CD4-positive, alpha-beta T cell (primary cell): ENCODE measurements at regions not wholly inside any gene's neighbourhood (a gene's known extent, or its start where the extent isn't known, plus 50 kb on each side); places are given as distances from the start of the nearest gene placed in this dataset.

ENCODE experiments used
- ATAC-seq: fragments of 200-7000 bp; cut with Tn5 transposase; one replicate; pipeline ENCODE4 v1.10.0; 2022; ENCODE audit warnings: mild to moderate bottlenecking; ENCODE audit not compliant: poor library complexity
- CTCF ChIA-PET: fragments of 350-600 bp; sonication (Branson Sonifier 250); formaldehyde crosslinking; loops from one replicate; lab custom pipeline; 2021; ENCODE audit warnings: antibody characterized with exemption, inconsistent platforms; lab: Charles Lee
- POLR2A ChIA-PET: fragments of 350-600 bp; sonication (Branson Sonifier 250); formaldehyde crosslinking; loops from one replicate; lab custom pipeline; 2021; ENCODE audit warnings: antibody characterized with exemption, inconsistent platforms; lab: Charles Lee
- DNase-seq, 14 experiments: peaks; one replicate each; pipeline ENCODE4 v3.0.0-alpha.2; 2013 to 2020; ENCODE audit warnings: mixed read lengths in 2 of 14
- H3K27ac ChIP-seq, 2 donors: one replicate each; pipeline versions ENCODE4 v1.5.1 to v1.7.0; 2013; ENCODE audit warnings: low read length in 2 of 2, low read depth in 1 of 2, mild to moderate bottlenecking in 1 of 2
- H3K27me3 ChIP-seq, 2 experiments: 1 replicate in 1 of 2; 2 replicates in 1 of 2; pipeline versions ENCODE4 v1.6.1 to v1.7.0; 2013; ENCODE audit warnings: low read length in 2 of 2, control low read depth in 1 of 2, mild to moderate bottlenecking in 1 of 2, moderate library complexity in 1 of 2; ENCODE audit not compliant: insufficient read depth in 2 of 2, control insufficient read depth in 1 of 2
- H3K36me3 ChIP-seq: one replicate; pipeline ENCODE4 v1.6.1; 2013; ENCODE audit warnings: low read length, control low read depth; ENCODE audit not compliant: insufficient read depth
- H3K4me1 ChIP-seq: one replicate; pipeline ENCODE4 v1.6.1; 2013; ENCODE audit warnings: low read length, control low read depth; ENCODE audit not compliant: insufficient read depth
- H3K4me3 ChIP-seq: one replicate; pipeline ENCODE4 v1.5.1; 2013; ENCODE audit warnings: mild to moderate bottlenecking, low read length, moderate library complexity
- H3K9me3 ChIP-seq, 2 experiments: 1 replicate in 1 of 2; 2 replicates in 1 of 2; pipeline versions ENCODE4 v1.6.1 to v1.7.0; 2013; ENCODE audit warnings: low read length in 2 of 2, mild to moderate bottlenecking in 2 of 2, control low read depth in 1 of 2, moderate library complexity in 1 of 2; ENCODE audit not compliant: control insufficient read depth in 1 of 2, insufficient read depth in 1 of 2
- H3K27ac Mint-ChIP-seq: one replicate; pipeline ENCODE4 v1.8.0; 2020; ENCODE audit warnings: mixed read lengths
- H3K27me3 Mint-ChIP-seq: one replicate; pipeline ENCODE4 v1.8.0; 2021; ENCODE audit warnings: mixed read lengths
- H3K36me3 Mint-ChIP-seq: one replicate; pipeline ENCODE4 v1.8.0; 2021; ENCODE audit warnings: low read depth, mixed read lengths
- H3K4me1 Mint-ChIP-seq: one replicate; pipeline ENCODE4 v1.8.0; 2021; ENCODE audit warnings: low read depth, mixed read lengths
- H3K4me3 Mint-ChIP-seq: one replicate; pipeline ENCODE4 v1.8.0; 2020; ENCODE audit warnings: mild to moderate bottlenecking, mixed read lengths
- H3K9me3 Mint-ChIP-seq: one replicate; pipeline ENCODE4 v1.8.0; 2020; ENCODE audit warnings: mixed read lengths
- intact Hi-C, 2 experiments: fragments of 100-400 bp; cut with DNase I in 1 of 2; cut with micrococcal nuclease in 1 of 2; formaldehyde crosslinking; loops; one replicate each; pipeline versions ENCODE4 v1.15.1 to v1.9.0; 2023 to 2025; cut with DNase I, micrococcal nuclease
- TF ChIP-seq, protein P1 (sequence below): fragments of 200-600 bp; IDR thresholded peaks from one replicate; pipeline ENCODE4 v1.8.0; 2022; ENCODE audit warnings: antibody characterized with exemption, mild to moderate bottlenecking

DNA sequence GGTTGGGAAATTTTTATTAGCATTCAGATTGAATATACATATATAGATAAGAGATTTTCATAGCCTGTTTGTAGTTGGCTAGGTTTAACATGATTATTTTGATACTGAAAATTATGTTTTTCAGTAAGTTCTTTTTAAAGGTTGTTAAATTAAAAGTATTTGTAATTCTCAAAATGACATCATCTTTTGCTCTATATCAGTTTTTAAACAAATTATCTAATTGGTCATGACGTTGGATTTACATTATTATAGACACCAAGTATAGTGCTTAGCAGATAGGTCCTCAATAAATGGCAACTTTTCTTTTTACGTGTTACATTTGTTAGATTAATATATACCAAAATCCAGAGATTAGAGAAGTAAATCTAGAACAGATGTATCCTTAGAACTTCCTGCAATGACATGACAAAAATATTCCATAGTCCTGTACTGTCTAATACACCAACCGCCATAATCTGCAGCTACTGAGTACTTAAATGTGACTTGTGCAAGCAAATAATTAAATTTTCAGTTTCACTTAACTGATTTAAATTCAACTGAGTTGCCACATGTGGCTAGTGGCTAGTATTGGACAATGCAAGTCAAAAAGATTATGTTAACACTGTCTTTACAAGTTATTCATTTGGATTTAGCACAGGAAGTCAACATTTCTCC lies 1613.1 kb upstream of the TENM3 start:
- Mint-ChIP-seq H3K27me3 (no peaks in the 10 kb centered on the region), H3K9me3 (no peaks in the 10 kb centered on the region), H3K36me3 (no peaks in the 10 kb centered on the region), H3K27ac (no peak overlapping the region), H3K4me3 (no peak overlapping the region), H3K4me1 (no peaks in the 10 kb centered on the region)
- Histone ChIP-seq H3K36me3 (no peaks in the 10 kb centered on the region), H3K27me3 (no peaks in the 10 kb centered on the region), H3K27ac (no peak overlapping the region), H3K4me3 (no peak overlapping the region), H3K4me1 (no peaks in the 10 kb centered on the region), H3K9me3 (peaks cover 0 to under 1% of the 10 kb centered on the region in 2 experiments)
- POLR2A ChIA-PET: no interaction called here
- no peak for DNase-seq
- intact Hi-C loops: no loop called here
- CTCF ChIA-PET: no interaction called here
- ATAC-seq: no peak
- TF ChIP-seq, protein P1, sequence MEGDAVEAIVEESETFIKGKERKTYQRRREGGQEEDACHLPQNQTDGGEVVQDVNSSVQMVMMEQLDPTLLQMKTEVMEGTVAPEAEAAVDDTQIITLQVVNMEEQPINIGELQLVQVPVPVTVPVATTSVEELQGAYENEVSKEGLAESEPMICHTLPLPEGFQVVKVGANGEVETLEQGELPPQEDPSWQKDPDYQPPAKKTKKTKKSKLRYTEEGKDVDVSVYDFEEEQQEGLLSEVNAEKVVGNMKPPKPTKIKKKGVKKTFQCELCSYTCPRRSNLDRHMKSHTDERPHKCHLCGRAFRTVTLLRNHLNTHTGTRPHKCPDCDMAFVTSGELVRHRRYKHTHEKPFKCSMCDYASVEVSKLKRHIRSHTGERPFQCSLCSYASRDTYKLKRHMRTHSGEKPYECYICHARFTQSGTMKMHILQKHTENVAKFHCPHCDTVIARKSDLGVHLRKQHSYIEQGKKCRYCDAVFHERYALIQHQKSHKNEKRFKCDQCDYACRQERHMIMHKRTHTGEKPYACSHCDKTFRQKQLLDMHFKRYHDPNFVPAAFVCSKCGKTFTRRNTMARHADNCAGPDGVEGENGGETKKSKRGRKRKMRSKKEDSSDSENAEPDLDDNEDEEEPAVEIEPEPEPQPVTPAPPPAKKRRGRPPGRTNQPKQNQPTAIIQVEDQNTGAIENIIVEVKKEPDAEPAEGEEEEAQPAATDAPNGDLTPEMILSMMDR: no peak

- Mint-ChIP-seq H3K36me3 (no peaks in the 10 kb centered on the region), H3K9me3 (peaks cover 2% of the 10 kb centered on the region), H3K27ac (no peak overlapping the region), H3K4me3 (no peak overlapping the region), H3K27me3 (no peaks in the 10 kb centered on the region), H3K4me1 (no peaks in the 10 kb centered on the region)
- ChIA-PET POLR2A (no interaction called here), CTCF (interaction anchor here (0.7 kb wide), 1 partner anchor 9 kb away, joined by 3 read pairs; no protein-coding TSS in a partner anchor)
- intact Hi-C loops: no loop called here
- TF ChIP-seq, protein P1: no peak
- H3K27ac ChIP-seq: no peak overlapping the region
- H3K36me3 ChIP-seq: no peaks in the 10 kb centered on the region
- no peak overlapping the region for H3K4me3 ChIP-seq
- DNase-seq (no peak), ATAC-seq (no peak)
- H3K9me3 ChIP-seq: peaks cover 0 to 4% of the 10 kb centered on the region in 2 experiments
- no peaks in the 10 kb centered on the region for H3K27me3 ChIP-seq
- H3K4me1 ChIP-seq: no peaks in the 10 kb centered on the region
Measured at GRCh38 chr4:180634306-180634705, 1608.9 kb upstream of the TENM3 start.

GRCh38 chr4:180635281-180635680 lies 1607.9 kb upstream of the TENM3 start:
- Mint-ChIP-seq H3K27me3 (no peaks in the 10 kb centered on the region), H3K4me1 (no peaks in the 10 kb centered on the region), H3K9me3 (peaks cover 2% of the 10 kb centered on the region), H3K4me3 (no peak overlapping the region), H3K27ac (no peak overlapping the region), H3K36me3 (no peaks in the 10 kb centered on the region)
- H3K27ac ChIP-seq: no peak overlapping the region
- TF ChIP-seq, protein P1: no peak
- CTCF ChIA-PET: no interaction called here
- H3K4me3 ChIP-seq: no peak overlapping the region
- peaks cover 0 to 4% of the 10 kb centered on the region in 2 experiments for H3K9me3 ChIP-seq
- DNase-seq: no peak
- intact Hi-C loops: no loop called here
- H3K27me3 ChIP-seq: no peaks in the 10 kb centered on the region
- POLR2A ChIA-PET: no interaction called here
- H3K4me1 ChIP-seq: no peaks in the 10 kb centered on the region
- ATAC-seq: no peak
- no peaks in the 10 kb centered on the region for H3K36me3 ChIP-seq
